ENCODE measurements at regions not wholly inside any gene's neighbourhood (a gene's known extent, or its start where the extent isn't known, plus 50 kb on each side); places are given as distances from the start of the nearest gene placed in this dataset.

- no peak for DNase-seq
Observed at GRCh38 chr1:244157731-244158438, 106.8 kb downstream of the ZBTB18 start.

DNA sequence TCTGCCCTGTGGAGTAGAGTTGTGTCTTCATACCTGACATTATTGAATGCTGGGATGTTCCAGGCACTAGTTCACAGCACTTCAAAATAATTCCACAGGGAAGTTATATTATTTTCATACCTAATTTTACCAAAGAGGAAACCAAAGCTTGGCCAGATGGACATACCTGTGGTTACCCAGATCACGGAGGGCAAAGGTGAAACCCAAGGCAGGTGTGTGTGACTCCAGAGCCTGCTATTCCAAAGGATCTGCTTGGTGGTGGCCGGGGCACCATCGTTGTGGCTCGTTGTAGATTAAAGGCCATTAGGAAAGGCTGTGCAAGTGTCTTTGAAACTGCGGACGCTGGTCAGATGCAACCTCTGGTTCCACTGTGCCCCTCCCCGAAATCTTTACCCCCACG is 108.6 kb downstream of the ZBTB18 start:
- no peak for DNase-seq

DNA sequence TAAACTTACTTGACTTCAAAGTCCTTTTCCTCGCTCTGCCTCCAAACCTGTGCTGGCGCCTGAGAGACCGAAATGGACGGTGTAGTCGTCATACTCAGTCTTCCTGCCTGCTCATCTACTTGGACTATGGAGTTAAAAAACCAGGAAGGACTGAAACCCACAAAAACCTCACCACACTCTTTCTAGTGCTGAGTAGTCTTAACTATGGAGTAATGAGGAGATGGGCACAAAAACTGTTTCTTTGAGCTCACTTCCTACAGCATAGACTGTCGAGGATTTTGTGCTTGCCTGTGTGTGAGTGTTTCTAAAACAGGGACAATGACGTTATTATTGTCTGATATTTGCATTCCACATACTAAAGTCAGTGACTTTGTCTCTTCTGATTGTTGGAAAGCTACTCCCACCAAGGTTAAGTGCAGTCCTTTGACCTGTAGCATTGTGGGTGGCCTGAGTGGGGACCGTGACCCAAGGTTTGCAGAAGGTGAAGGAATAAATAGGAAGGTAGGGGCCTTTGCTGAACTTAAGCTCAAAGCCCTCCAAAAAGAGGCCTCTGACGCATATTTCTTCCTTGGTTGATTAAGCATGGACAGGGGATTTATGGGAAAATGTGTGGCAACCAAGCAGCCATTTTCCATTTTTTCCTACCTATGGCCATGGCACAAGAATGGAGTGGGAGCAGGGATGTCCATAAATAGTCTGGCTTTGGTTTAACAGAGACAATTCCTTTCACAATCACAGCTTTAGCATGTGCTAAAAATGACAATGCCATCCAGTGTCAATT is 109.6 kb downstream of the ZBTB18 start:
- no peak for DNase-seq

- DNase-seq: no peak
Observed at GRCh38 chr1:244161236-244161510, 110.1 kb downstream of the ZBTB18 start.

DNA sequence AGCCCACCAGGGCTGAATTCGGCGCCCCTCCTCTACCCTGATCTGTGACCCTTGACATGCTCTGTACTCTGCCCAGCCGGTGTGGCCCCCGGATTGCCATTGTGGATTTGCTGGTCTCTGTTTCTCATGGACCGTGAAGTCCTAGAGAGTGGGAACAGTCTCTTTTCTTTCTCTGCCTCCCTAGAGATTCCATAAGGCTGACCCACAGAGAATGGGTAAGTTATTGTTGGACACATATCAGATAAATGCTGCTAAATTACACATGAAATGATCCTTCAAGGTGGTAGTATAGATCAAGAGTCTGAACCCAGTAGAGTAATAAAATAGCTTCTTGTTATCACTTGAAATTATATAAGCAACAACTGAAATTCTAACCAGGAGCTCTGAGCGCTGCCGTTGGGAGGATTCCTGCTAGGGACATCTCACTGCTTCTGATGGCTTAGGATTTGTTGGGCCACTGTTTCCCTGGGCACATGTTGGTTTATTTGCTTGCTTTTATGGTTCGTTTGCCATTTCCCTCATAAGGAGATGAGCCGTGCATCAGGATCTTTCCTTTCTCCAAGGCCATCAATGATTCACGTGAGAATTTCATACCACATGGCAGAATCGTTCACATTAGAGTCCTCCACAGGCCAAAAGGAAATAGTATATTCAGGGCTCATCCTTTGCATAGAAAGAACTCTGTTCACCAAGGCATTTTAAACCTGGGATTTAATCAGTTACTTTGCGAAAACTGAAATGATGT is 111.9 kb downstream of the ZBTB18 start:
- no peak for DNase-seq

GRCh38 chr1:244163861-244164510 is 112.9 kb downstream of the ZBTB18 start:
- DNase-seq: no peak

DNA sequence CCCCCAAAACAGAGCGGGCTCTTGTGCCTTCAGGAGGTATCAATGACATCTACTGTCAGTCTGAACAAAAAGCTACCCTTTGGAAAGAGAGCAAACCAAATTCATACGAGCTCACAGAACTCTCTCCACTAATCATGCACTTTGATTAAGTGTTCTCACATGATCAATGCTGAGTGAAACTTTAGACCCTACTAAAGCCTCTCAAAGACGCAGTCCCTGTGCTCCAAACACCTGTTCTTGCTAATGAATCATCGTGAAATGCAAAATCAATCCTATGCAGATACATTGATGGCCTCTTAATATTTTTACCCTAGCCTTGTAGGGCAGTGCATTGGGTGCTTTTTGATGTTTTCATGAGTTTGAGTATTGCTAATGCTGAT is 113.4 kb downstream of the ZBTB18 start:
- no peak for DNase-seq

- no peak for DNase-seq
Observed at GRCh38 chr1:244165021-244165420, 113.9 kb downstream of the ZBTB18 start.

DNA sequence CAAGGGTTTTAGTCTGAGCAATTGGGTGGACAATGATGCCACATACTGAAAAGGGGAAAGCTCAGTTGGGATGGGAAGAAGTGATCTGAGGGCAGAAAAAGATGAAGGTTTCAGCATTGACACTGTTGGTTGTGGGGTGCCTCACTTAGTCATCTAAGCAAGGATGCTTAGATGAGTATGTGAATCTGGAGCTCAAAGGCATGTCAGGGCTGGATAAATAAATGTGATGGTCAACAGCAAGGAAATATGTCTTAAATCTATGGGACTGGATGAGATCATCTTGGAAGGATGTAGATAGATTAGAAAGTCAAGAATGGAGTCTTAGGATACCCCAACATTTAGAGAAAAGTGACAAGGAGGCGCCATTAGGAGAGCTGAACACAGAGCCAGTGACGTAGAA is 114.6 kb downstream of the ZBTB18 start:
- DNase-seq: no peak

- DNase-seq: no peak
Observed at GRCh38 chr1:244171241-244171985, 120.3 kb downstream of the ZBTB18 start.

DNA sequence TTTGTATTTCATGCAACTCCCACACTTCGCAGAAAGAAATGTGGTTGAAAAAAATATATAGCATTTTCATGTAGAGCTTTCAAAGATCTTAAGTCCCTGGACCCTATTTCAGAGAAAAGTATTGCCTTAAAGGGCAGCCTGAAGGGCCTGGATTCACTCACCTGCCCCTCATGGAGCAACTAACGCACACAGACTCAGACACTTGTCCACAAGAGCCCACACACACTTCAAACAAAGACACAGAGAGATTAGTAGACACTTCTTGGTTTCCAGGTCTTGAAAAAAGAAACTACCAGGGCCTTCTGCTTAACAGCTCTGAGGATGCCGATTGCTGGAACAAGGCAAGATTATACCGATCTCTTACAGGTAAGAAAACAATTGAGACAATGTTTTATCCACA is 122.2 kb downstream of the ZBTB18 start:
- DNase-seq: no peak

DNA sequence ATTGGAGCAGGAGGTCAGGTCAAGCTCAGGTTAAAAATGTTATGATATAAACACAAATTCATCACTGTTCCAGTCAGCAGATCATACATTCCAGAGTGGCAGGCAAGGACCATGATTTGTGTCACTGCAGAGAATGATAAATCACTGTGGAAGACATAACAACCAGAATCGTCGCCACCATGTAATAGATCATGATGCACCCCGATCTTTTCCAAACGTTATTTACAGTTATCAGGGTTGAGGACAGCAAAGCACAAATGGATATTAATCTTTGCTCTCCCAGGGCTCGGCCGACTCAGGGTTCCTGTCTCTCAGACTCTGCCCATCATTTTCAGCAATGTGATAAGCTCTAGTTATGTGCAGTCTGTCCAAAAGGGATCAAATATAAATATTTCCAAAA is 122.7 kb downstream of the ZBTB18 start:
- DNase-seq: no peak

DNA sequence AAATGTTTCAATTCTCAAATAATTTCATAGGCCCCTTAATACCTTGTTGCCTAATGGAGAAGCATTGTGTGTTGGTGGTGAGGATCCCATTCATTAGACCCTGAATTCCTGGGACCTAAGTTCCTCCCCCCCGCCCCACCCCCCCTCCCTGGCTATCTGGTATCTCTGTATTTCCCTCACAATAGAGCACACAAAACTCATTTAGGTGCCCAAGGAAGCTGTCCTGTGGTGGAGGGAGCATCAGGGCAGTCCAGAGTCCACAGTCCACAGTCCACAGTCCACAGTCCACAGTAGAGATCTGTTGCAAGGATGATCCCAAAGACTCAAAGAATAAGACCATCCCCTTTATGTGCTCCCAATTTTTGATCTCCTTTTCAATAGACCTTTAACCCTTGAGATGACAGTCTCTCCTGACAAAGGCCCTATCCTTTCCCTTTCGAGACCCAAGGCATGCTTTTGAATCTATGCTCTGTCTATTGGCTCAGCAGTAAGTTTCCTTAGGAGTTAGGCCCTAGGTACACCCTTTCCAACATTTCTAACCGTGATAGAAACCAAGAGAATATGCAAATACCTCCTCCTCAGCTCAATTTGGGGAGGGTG is 123.9 kb downstream of the ZBTB18 start:
- DNase-seq: no peak

GRCh38 chr1:244176201-244176600 is 125.1 kb downstream of the ZBTB18 start:
- DNase-seq: no peak

- DNase-seq: no peak
Observed at GRCh38 chr1:244180256-244180655, 129.2 kb downstream of the ZBTB18 start.

GRCh38 chr1:244181867-244182266 is 130.8 kb downstream of the ZBTB18 start:
- no peak for DNase-seq

- DNase-seq: no peak
Observed at GRCh38 chr1:244183037-244183436, 132.0 kb downstream of the ZBTB18 start.

GRCh38 chr1:244186372-244186771 is 135.3 kb downstream of the ZBTB18 start:
- DNase-seq: no peak

DNA sequence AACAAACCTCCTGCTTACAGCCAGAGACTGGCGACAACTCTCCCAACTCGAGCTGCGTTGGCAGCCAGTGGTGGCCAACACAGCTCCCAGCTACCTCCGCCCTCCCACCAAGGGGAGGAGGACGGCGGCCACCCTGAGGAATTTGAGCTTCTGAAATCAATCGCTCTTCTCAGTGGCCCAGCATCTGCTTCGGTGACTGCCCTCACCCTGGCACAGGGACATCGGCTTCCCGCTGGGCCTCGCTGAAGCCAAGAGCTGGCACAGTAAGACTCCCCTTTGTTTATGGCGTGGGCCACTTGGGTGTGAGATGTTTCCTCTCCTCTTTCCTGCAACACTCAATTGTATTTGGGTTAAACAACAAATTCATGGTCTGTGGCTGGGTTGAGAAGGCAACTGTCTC is 136.2 kb downstream of the ZBTB18 start:
- no peak for DNase-seq

DNA sequence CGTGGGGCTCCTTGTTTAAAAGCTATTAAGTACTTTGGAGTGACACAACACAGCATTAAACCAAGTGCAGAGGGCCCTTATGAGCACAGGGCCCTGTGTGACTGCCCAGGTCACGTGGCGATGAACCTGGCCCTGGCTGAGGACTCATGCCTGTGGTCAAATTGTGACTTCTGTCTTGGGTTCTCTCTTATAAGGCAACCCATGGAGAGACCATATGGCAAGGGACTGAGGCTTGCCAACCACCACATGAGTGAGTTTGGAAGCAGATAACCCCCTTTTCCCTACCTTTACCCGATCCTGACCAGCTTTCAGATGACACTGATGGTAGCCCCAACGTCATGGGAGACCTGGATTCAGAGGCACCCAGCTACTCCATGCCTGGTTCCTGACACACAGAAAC is 140.5 kb downstream of the ZBTB18 start:
- no peak for DNase-seq

DNA sequence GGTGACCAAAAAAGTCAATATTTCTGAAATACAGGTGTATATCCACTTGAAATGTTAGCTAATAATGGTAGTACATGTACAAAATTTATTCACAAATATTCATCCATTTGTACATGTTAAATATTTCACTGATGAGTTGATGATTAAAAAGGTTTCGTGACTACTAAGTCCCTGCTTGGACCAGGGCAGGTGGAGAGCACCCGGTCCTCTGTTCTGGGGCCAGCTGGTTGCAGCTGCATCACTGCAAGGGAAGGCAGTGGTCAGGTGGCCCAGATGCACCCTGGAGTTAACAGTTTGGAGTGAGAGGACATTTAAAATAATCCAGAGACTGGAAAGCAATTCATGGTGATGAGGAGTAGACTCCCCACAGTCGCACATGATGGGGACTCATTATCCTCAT is 141.2 kb downstream of the ZBTB18 start:
- no peak for DNase-seq

DNA sequence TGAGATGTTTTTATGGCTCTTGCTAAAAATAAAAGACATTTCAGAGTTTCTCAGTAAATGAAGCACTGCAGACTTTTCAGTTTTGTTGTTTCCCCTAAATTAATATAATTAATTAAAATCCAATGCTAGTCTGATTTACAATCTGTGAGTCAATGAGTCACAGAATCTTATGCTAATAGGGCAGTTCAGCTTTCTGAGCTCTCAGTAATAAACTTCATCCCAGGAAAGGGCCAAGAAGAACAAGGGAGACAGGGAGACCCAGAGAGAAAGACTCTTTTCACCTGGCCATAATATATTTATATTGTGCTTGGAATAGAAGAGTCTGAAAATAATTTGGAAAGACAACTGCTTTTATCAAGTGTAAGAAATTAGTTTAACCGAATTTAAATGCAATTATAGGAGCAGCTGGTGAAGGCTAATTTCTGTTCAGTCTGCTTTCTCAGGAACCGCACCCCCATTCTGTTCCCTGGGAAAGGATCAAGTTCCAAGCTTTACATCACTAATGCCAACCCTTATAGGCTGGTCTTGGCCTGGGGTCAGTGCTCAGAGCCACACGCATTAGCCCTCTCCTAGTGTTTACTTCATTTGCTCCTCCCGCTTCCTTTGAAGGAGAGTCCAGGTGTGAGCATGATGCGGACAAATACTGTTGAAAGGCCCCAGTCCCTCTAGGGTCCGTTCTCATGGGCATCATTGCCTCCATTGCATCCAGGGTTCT is 145.6 kb downstream of the ZBTB18 start:
- DNase-seq: no peak

Data from SIG-M5 (cell line).